ENCODE measurements at regions not wholly inside any gene's neighbourhood (a gene's known extent, or its start where the extent isn't known, plus 50 kb on each side); places are given as distances from the start of the nearest gene placed in this dataset.

GRCh38 chr13:97114651-97115050 is 107.5 kb upstream of the MBNL2 start:
- no peak for DNase-seq
- H3K27ac ChIP-seq (ENCODE audit: low read length) = no peak overlapping the region
- no peaks in the 10 kb centered on the region for H3K27me3 ChIP-seq (ENCODE audit: low read length)
- no peaks in the 10 kb centered on the region for H3K9me3 ChIP-seq (ENCODE audit: low read length)
- H3K36me3 ChIP-seq (ENCODE audit: insufficient read depth, low read length) = no peaks in the 10 kb centered on the region
- no peak overlapping the region for H3K4me3 ChIP-seq (ENCODE audit: low read length)
- H3K4me2 ChIP-seq (ENCODE audit: low read depth, low read length, poor library complexity, severe bottlenecking) = no peak overlapping the region
- no peak overlapping the region for H2AFZ ChIP-seq (ENCODE audit: low read length)
- H4K20me1 ChIP-seq (ENCODE audit: insufficient read depth, low read depth, low read length) = no peaks in the 10 kb centered on the region
- H3K9ac ChIP-seq (ENCODE audit: low read length) = no peak overlapping the region
- H3K4me1 ChIP-seq (ENCODE audit: low read length) = no peaks in the 10 kb centered on the region
- H3K79me2 ChIP-seq (ENCODE audit: low read length) = no peaks in the 10 kb centered on the region
- no peaks in the 10 kb centered on the region for H3K9me2 ChIP-seq (replicated peaks; ENCODE audit: insufficient read depth, low read length)

- Histone ChIP-seq H3K27ac (ENCODE audit: low read length) (no peak overlapping the region), H3K79me2 (ENCODE audit: low read length) (no peaks in the 10 kb centered on the region), H4K20me1 (ENCODE audit: insufficient read depth, low read depth, low read length) (no peaks in the 10 kb centered on the region), H3K9ac (ENCODE audit: low read length) (no peak overlapping the region), H3K36me3 (ENCODE audit: insufficient read depth, low read length) (no peaks in the 10 kb centered on the region), H3K9me2 (replicated peaks; ENCODE audit: insufficient read depth, low read length) (no peaks in the 10 kb centered on the region), H3K9me3 (ENCODE audit: low read length) (no peaks in the 10 kb centered on the region), H3K4me2 (ENCODE audit: low read depth, low read length, poor library complexity, severe bottlenecking) (no peak overlapping the region), H3K27me3 (ENCODE audit: low read length) (no peaks in the 10 kb centered on the region), H3K4me3 (ENCODE audit: low read length) (no peak overlapping the region), H3K4me1 (ENCODE audit: low read length) (no peaks in the 10 kb centered on the region), H2AFZ (ENCODE audit: low read length) (no peak overlapping the region)
- DNase-seq = no peak
Observed at GRCh38 chr13:97116754-97117153, 105.4 kb upstream of the MBNL2 start.

GRCh38 chr13:97117388-97117910 is 104.7 kb upstream of the MBNL2 start:
- Histone ChIP-seq H3K79me2 (ENCODE audit: low read length) (no peaks in the 10 kb centered on the region), H3K9me3 (ENCODE audit: low read length) (no peaks in the 10 kb centered on the region), H3K9ac (ENCODE audit: low read length) (no peak overlapping the region), H3K36me3 (ENCODE audit: insufficient read depth, low read length) (no peaks in the 10 kb centered on the region), H3K27me3 (ENCODE audit: low read length) (no peaks in the 10 kb centered on the region), H2AFZ (ENCODE audit: low read length) (no peak overlapping the region), H3K4me1 (ENCODE audit: low read length) (no peaks in the 10 kb centered on the region), H3K4me2 (ENCODE audit: low read depth, low read length, poor library complexity, severe bottlenecking) (no peak overlapping the region), H3K4me3 (ENCODE audit: low read length) (no peak overlapping the region), H3K9me2 (replicated peaks; ENCODE audit: insufficient read depth, low read length) (no peaks in the 10 kb centered on the region), H4K20me1 (ENCODE audit: insufficient read depth, low read depth, low read length) (no peaks in the 10 kb centered on the region), H3K27ac (ENCODE audit: low read length) (no peak overlapping the region)
- DNase-seq = no peak

- no peaks in the 10 kb centered on the region for H3K36me3 ChIP-seq (ENCODE audit: insufficient read depth, low read length)
- H3K9me3 ChIP-seq (ENCODE audit: low read length) = no peaks in the 10 kb centered on the region
- no peak overlapping the region for H3K4me3 ChIP-seq (ENCODE audit: low read length)
- H3K9me2 ChIP-seq (replicated peaks; ENCODE audit: insufficient read depth, low read length) = no peaks in the 10 kb centered on the region
- no peaks in the 10 kb centered on the region for H4K20me1 ChIP-seq (ENCODE audit: insufficient read depth, low read depth, low read length)
- no peak overlapping the region for H3K9ac ChIP-seq (ENCODE audit: low read length)
- no peaks in the 10 kb centered on the region for H3K4me1 ChIP-seq (ENCODE audit: low read length)
- no peaks in the 10 kb centered on the region for H3K27me3 ChIP-seq (ENCODE audit: low read length)
- no peak overlapping the region for H3K27ac ChIP-seq (ENCODE audit: low read length)
- no peak overlapping the region for H3K4me2 ChIP-seq (ENCODE audit: low read depth, low read length, poor library complexity, severe bottlenecking)
- no peaks in the 10 kb centered on the region for H3K79me2 ChIP-seq (ENCODE audit: low read length)
- H2AFZ ChIP-seq (ENCODE audit: low read length) = no peak overlapping the region
- DNase-seq = no peak
Observed at GRCh38 chr13:97119943-97120342, 102.2 kb upstream of the MBNL2 start.

- H3K9me2 ChIP-seq (replicated peaks; ENCODE audit: insufficient read depth, low read length) = no peaks in the 10 kb centered on the region
- H3K79me2 ChIP-seq (ENCODE audit: low read length) = no peaks in the 10 kb centered on the region
- no peaks in the 10 kb centered on the region for H3K36me3 ChIP-seq (ENCODE audit: insufficient read depth, low read length)
- no peaks in the 10 kb centered on the region for H3K4me1 ChIP-seq (ENCODE audit: low read length)
- H2AFZ ChIP-seq (ENCODE audit: low read length) = no peak overlapping the region
- no peaks in the 10 kb centered on the region for H3K27me3 ChIP-seq (ENCODE audit: low read length)
- no peak overlapping the region for H3K4me2 ChIP-seq (ENCODE audit: low read depth, low read length, poor library complexity, severe bottlenecking)
- no peak overlapping the region for H3K9ac ChIP-seq (ENCODE audit: low read length)
- no peak overlapping the region for H3K4me3 ChIP-seq (ENCODE audit: low read length)
- no peak for DNase-seq
- H4K20me1 ChIP-seq (ENCODE audit: insufficient read depth, low read depth, low read length) = no peaks in the 10 kb centered on the region
- no peaks in the 10 kb centered on the region for H3K9me3 ChIP-seq (ENCODE audit: low read length)
- no peak overlapping the region for H3K27ac ChIP-seq (ENCODE audit: low read length)
Observed at GRCh38 chr13:97120346-97120745, 101.8 kb upstream of the MBNL2 start.

- no peaks in the 10 kb centered on the region for H3K27me3 ChIP-seq (ENCODE audit: low read length)
- H3K36me3 ChIP-seq (ENCODE audit: insufficient read depth, low read length) = no peaks in the 10 kb centered on the region
- H3K4me2 ChIP-seq (ENCODE audit: low read depth, low read length, poor library complexity, severe bottlenecking) = no peak overlapping the region
- H3K9me3 ChIP-seq (ENCODE audit: low read length) = no peaks in the 10 kb centered on the region
- no peak for DNase-seq
- H3K79me2 ChIP-seq (ENCODE audit: low read length) = no peaks in the 10 kb centered on the region
- H4K20me1 ChIP-seq (ENCODE audit: insufficient read depth, low read depth, low read length) = no peaks in the 10 kb centered on the region
- H2AFZ ChIP-seq (ENCODE audit: low read length) = no peak overlapping the region
- H3K9ac ChIP-seq (ENCODE audit: low read length) = no peak overlapping the region
- H3K4me1 ChIP-seq (ENCODE audit: low read length) = no peaks in the 10 kb centered on the region
- no peak overlapping the region for H3K27ac ChIP-seq (ENCODE audit: low read length)
- no peaks in the 10 kb centered on the region for H3K9me2 ChIP-seq (replicated peaks; ENCODE audit: insufficient read depth, low read length)
- no peak overlapping the region for H3K4me3 ChIP-seq (ENCODE audit: low read length)
Observed at GRCh38 chr13:97120976-97121375, 101.2 kb upstream of the MBNL2 start.

GRCh38 chr13:97121894-97122293 is 100.2 kb upstream of the MBNL2 start:
- Histone ChIP-seq H3K27me3 (ENCODE audit: low read length) (no peaks in the 10 kb centered on the region), H3K4me3 (ENCODE audit: low read length) (no peak overlapping the region), H3K4me1 (ENCODE audit: low read length) (no peaks in the 10 kb centered on the region), H3K79me2 (ENCODE audit: low read length) (no peaks in the 10 kb centered on the region), H3K36me3 (ENCODE audit: insufficient read depth, low read length) (no peaks in the 10 kb centered on the region), H2AFZ (ENCODE audit: low read length) (no peak overlapping the region), H3K9ac (ENCODE audit: low read length) (no peak overlapping the region), H3K4me2 (ENCODE audit: low read depth, low read length, poor library complexity, severe bottlenecking) (no peak overlapping the region), H4K20me1 (ENCODE audit: insufficient read depth, low read depth, low read length) (no peaks in the 10 kb centered on the region), H3K27ac (ENCODE audit: low read length) (no peak overlapping the region), H3K9me2 (replicated peaks; ENCODE audit: insufficient read depth, low read length) (no peaks in the 10 kb centered on the region), H3K9me3 (ENCODE audit: low read length) (no peaks in the 10 kb centered on the region)
- no peak for DNase-seq

GRCh38 chr13:97122381-97122996 is 99.6 kb upstream of the MBNL2 start:
- H3K4me3 ChIP-seq (ENCODE audit: low read length) = no peak overlapping the region
- no peaks in the 10 kb centered on the region for H3K9me3 ChIP-seq (ENCODE audit: low read length)
- no peaks in the 10 kb centered on the region for H3K36me3 ChIP-seq (ENCODE audit: insufficient read depth, low read length)
- no peaks in the 10 kb centered on the region for H4K20me1 ChIP-seq (ENCODE audit: insufficient read depth, low read depth, low read length)
- H3K4me1 ChIP-seq (ENCODE audit: low read length) = no peaks in the 10 kb centered on the region
- H3K27ac ChIP-seq (ENCODE audit: low read length) = no peak overlapping the region
- no peak overlapping the region for H3K9ac ChIP-seq (ENCODE audit: low read length)
- H3K79me2 ChIP-seq (ENCODE audit: low read length) = no peaks in the 10 kb centered on the region
- no peaks in the 10 kb centered on the region for H3K9me2 ChIP-seq (replicated peaks; ENCODE audit: insufficient read depth, low read length)
- H2AFZ ChIP-seq (ENCODE audit: low read length) = no peak overlapping the region
- DNase-seq = no peak
- H3K4me2 ChIP-seq (ENCODE audit: low read depth, low read length, poor library complexity, severe bottlenecking) = no peak overlapping the region
- H3K27me3 ChIP-seq (ENCODE audit: low read length) = no peaks in the 10 kb centered on the region

All from Karpas-422 (cell line).